Neutrophil (primary cell): ENCODE measurements at regions not wholly inside any gene's neighbourhood (a gene's known extent, or its start where the extent isn't known, plus 50 kb on each side); places are given as distances from the start of the nearest gene placed in this dataset.

Experiments
- H3K27ac ChIP-seq: fragments of 200-600 bp; sonication (generic); 2 replicates; pipeline ENCODE4 v1.5.1; 2016; ENCODE audit warnings: mild to moderate bottlenecking, moderate library complexity
- H3K27me3 ChIP-seq: fragments of 200-600 bp; sonication (generic); 2 replicates; pipeline ENCODE4 v1.6.0; 2016; ENCODE audit warnings: mild to moderate bottlenecking
- H3K36me3 ChIP-seq: fragments of 200-600 bp; sonication (generic); 2 replicates; pipeline ENCODE4 v1.5.1; 2017
- H3K4me1 ChIP-seq, 2 experiments: fragments of 200-600 bp in 1 of 2; sonication (generic) in 1 of 2; 1 replicate in 1 of 2; 2 replicates in 1 of 2; pipeline versions ENCODE4 v1.5.1 to v1.6.1; 2013 to 2016; ENCODE audit warnings: low read depth in 1 of 2, low read length in 1 of 2, mild to moderate bottlenecking in 1 of 2, moderate library complexity in 1 of 2; ENCODE audit not compliant: control insufficient read depth in 1 of 2, insufficient read depth in 1 of 2
- H3K4me3 ChIP-seq, 2 experiments: fragments of 200-600 bp in 1 of 2; sonication (generic) in 1 of 2; 1 replicate in 1 of 2; 2 replicates in 1 of 2; pipeline ENCODE4 v1.5.1; 2013 to 2016; ENCODE audit warnings: low read depth in 1 of 2, low read length in 1 of 2, mild to moderate bottlenecking in 1 of 2, moderate library complexity in 1 of 2
- H3K9me3 ChIP-seq: fragments of 200-600 bp; sonication (generic); 2 replicates; pipeline ENCODE4 v1.5.1; 2016
- CTCF ChIP-seq: fragments of 200-600 bp; sonication (generic); IDR thresholded peaks from 2 replicates; pipeline ENCODE4 v1.5.1; 2016; ENCODE audit warnings: antibody characterized with exemption

- Histone ChIP-seq H3K9me3 (peaks cover 5% of the 10 kb centered on the region), H3K4me3 (no peak overlapping the region), H3K27ac (no peak overlapping the region), H3K4me1 (peaks cover 0 to 5% of the 10 kb centered on the region in 2 experiments), H3K36me3 (no peaks in the 10 kb centered on the region), H3K27me3 (peaks cover 29% of the 10 kb centered on the region)
- no peak for TF ChIP-seq CTCF
Measured at GRCh38 chr6:211871-212497, 80.3 kb upstream of the DUSP22 start.

DNA sequence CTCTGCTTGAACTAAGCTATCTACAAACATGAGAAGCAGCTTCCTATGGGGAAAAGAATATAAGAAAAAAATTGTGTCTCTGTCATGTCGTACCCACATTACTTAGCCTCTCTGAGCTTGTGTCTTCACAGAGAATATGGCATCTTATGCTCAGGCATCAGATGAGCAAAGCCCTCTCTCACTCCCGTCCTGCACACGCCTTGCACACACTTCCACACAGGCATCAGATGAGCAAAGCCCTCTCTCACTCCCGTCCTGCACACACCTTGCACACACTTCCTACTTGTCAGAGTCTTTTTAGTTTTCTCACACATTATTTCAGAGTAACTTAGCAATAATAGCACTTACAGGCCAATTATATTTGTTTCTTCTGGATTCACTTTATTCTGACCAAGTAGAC, 79.0 kb upstream of the DUSP22 start:
- H3K4me1 ChIP-seq, result peaks cover 0 to 5% of the 10 kb centered on the region in 2 experiments
- TF ChIP-seq CTCF, result no peak
- H3K9me3 ChIP-seq, result peaks cover 5% of the 10 kb centered on the region
- peaks cover 29% of the 10 kb centered on the region for H3K27me3 ChIP-seq
- no peak overlapping the region for H3K27ac ChIP-seq
- no peak overlapping the region for H3K4me3 ChIP-seq
- no peaks in the 10 kb centered on the region for H3K36me3 ChIP-seq

DNA sequence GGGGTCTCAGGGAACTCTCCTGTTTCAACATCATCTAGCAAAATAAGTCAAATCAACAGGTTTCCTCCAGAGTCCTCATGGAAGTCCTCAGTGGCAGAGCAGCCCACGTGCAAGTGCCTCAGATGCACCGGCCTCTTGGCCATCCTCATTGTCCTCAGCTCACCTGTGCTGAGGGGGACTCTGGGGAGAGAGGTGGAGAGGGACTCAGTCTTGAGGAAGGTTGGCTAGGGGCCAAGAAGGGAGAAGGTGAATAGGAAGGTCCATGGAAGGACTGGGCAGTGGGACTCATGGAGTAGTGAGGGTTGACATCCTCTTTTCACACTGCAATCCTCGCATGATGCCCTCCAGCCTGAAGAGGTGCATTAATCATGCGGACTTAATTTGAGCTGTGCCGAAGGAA, 77.9 kb upstream of the DUSP22 start:
- no peak for TF ChIP-seq CTCF

DNA sequence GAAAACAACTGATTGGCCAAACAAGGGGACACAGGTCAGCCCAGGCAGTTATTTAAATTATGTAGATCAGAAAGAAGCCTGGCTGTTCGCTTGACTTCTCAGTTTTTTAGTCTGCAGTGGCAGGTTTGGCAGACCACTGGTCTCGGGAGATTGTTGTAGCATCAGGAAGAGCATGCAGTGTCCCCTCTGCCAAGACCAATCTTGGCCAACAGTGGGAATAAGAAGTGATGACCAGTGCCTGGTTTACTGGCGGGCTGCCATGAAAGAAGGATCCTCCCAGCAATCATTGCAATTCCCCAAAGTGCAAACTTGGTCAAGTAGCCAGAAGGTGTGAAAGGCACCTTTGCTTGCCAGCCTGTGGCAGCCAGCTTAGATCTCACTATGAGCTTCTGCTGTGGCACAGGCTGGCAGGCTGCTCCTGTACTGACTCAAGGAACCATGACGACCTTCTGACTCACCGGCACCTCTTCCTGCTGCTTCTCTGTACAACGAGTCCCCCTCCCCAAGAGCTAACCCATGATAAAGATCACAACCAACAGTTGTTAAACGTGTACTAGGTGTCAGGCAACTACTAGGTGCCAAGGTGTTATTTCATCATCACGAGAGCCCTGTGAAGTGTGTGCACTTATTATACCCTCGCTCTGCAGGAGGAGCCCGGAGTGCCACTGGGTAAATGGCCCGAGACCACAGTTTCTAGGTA, 76.8 kb upstream of the DUSP22 start:
- peaks cover 5% of the 10 kb centered on the region for H3K9me3 ChIP-seq
- H3K36me3 ChIP-seq, result no peaks in the 10 kb centered on the region
- no peak overlapping the region for H3K4me3 ChIP-seq
- H3K27me3 ChIP-seq, result peaks cover 12% of the 10 kb centered on the region
- no peak for TF ChIP-seq CTCF
- no peak overlapping the region for H3K27ac ChIP-seq
- H3K4me1 ChIP-seq, result peaks cover 9 to 15% of the 10 kb centered on the region in 2 experiments

More for the DNA sequence above, 77.9 kb upstream of the DUSP22 start:
- peaks cover 0 to 5% of the 10 kb centered on the region in 2 experiments for H3K4me1 ChIP-seq
- H3K27me3 ChIP-seq, result peaks cover 18% of the 10 kb centered on the region
- no peak overlapping the region for H3K4me3 ChIP-seq
- H3K36me3 ChIP-seq, result no peaks in the 10 kb centered on the region
- peaks cover 5% of the 10 kb centered on the region for H3K9me3 ChIP-seq
- no peak overlapping the region for H3K27ac ChIP-seq

- Histone ChIP-seq H3K4me3 (no peak overlapping the region), H3K27ac (no peak overlapping the region), H3K36me3 (no peaks in the 10 kb centered on the region), H3K9me3 (peaks cover 5% of the 10 kb centered on the region), H3K4me1 (peaks cover 9 to 15% of the 10 kb centered on the region in 2 experiments), H3K27me3 (peaks cover 7% of the 10 kb centered on the region)
- TF ChIP-seq CTCF, result no peak
Measured at GRCh38 chr6:217048-217659, 75.1 kb upstream of the DUSP22 start.
